Thyroid gland (tissue), 4 donors: ENCODE measurements at regions not wholly inside any gene's neighbourhood (a gene's known extent, or its start where the extent isn't known, plus 50 kb on each side); places are given as distances from the start of the nearest gene placed in this dataset.
"Not testable (repeated sequence)": the region's sequence is repeated elsewhere in the genome, so short reads cannot be mapped to it uniquely, and the experiment has no call there.

Experiments used
- DNase-seq, 2 donors: peaks; one replicate each; pipeline ENCODE4 v3.0.0-alpha.2; 2019
- H3K27ac ChIP-seq, 3 donors: fragments of 200-600 bp; sonication (generic); 1 replicate in 2 of 3; 2 replicates in 1 of 3; pipeline ENCODE4 v1.5.1; 2016 to 2019; ENCODE audit warnings: mild to moderate bottlenecking in 1 of 3, moderate library complexity in 1 of 3
- H3K27me3 ChIP-seq: fragments of 200-600 bp; sonication (generic); one replicate; pipeline ENCODE4 v1.5.1; 2019
- H3K36me3 ChIP-seq, 2 donors: fragments of 200-600 bp; sonication (generic); one replicate each; pipeline ENCODE4 v1.5.1; 2016 to 2019
- H3K4me1 ChIP-seq, 2 donors: fragments of 200-600 bp; sonication (generic); one replicate each; pipeline ENCODE4 v1.5.1; 2017 to 2019
- H3K4me3 ChIP-seq, 3 donors: fragments of 200-600 bp; sonication (generic); replicated peaks in 1 of 3; 1 replicate in 2 of 3; 2 replicates in 1 of 3; pipeline ENCODE4 v1.5.1; 2016; ENCODE audit warnings: mild to moderate bottlenecking in 1 of 3
- H3K9me3 ChIP-seq: fragments of 200-600 bp; sonication (generic); one replicate; pipeline ENCODE4 v1.5.1; 2017
- POLR2A ChIP-seq, 2 donors: fragments of 450-650 bp; IDR thresholded peaks; one replicate each; pipeline ENCODE4 v1.6.1; 2017; ENCODE audit warnings: antibody characterized with exemption in 2 of 2, mild to moderate bottlenecking in 2 of 2, moderate library complexity in 1 of 2
- WGBS, 2 donors: methylation state at CpG; one replicate each; pipeline ENCODE4 v1.1.5; 2017; 5-methylcytosine and 5-hydroxymethylcytosine counted together
- intact Hi-C: fragments of 100-400 bp; cut with DNase I; formaldehyde crosslinking; loops from one replicate; pipeline ENCODE4 v1.15.1; 2023
- TF ChIP-seq, protein P1 (sequence below), 6 experiments: fragments of 200-600 bp in 3 of 6; fragments of 450-650 bp in 3 of 6; sonication (generic) in 3 of 6; IDR thresholded peaks; one replicate each; pipeline ENCODE4 v1.5.1; 2016 to 2019; ENCODE audit warnings: antibody characterized with exemption in 6 of 6, mild to moderate bottlenecking in 2 of 6, inconsistent platforms in 1 of 6, moderate library complexity in 1 of 6

DNA sequence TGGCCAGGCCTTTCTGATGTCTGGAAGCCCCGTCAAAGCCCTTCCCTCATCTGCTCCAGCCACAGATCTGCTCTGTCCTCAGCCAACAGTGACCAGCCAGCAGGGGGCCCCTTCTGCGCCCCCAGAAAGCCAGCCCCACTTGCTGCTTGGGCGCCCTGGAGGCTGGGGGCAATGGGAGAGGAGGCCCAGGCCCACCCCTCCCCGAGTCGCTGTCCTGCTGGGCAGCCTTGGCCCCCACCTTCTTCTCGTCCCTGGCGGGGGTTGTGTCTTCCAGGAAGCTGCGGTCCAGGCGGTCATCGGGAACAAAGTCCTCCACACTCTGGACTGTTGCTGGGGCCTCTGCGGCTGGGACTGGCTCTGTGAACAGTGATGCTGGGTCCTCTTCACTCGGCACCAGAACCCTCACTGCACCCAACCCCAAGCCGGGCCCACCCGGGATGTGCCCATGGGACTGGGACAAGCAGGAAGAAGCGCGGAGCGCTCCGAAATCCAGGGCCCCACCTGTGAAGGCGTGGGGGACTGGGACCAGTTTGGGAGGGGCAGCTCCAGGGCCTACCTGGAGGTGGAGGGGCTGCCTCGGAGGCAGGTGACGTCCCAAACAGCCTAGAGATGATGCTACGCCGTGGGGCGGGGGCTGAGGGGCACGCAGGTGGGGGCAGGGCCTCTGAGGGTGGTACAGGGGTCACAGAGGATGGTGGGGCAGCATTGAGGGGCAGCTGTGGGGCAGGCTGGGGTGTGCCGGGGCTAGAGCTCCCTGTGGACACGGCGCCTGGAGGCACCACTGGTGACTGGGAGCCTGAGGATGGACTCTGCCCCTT is 257.6 kb downstream of the ANKRD30B start:
- no peak for TF ChIP-seq POLR2A (IDR thresholded peaks at IDR 0.05)
- TF ChIP-seq, protein P1, sequence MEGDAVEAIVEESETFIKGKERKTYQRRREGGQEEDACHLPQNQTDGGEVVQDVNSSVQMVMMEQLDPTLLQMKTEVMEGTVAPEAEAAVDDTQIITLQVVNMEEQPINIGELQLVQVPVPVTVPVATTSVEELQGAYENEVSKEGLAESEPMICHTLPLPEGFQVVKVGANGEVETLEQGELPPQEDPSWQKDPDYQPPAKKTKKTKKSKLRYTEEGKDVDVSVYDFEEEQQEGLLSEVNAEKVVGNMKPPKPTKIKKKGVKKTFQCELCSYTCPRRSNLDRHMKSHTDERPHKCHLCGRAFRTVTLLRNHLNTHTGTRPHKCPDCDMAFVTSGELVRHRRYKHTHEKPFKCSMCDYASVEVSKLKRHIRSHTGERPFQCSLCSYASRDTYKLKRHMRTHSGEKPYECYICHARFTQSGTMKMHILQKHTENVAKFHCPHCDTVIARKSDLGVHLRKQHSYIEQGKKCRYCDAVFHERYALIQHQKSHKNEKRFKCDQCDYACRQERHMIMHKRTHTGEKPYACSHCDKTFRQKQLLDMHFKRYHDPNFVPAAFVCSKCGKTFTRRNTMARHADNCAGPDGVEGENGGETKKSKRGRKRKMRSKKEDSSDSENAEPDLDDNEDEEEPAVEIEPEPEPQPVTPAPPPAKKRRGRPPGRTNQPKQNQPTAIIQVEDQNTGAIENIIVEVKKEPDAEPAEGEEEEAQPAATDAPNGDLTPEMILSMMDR (IDR thresholded peaks at IDR 0.05), result no peak
- no peak overlapping the region for H3K27ac ChIP-seq
- no peaks in the 10 kb centered on the region for H3K9me3 ChIP-seq
- H3K4me3 ChIP-seq, result no peak overlapping the region
- no peaks in the 10 kb centered on the region for H3K4me1 ChIP-seq
- H3K36me3 ChIP-seq, result no peaks in the 10 kb centered on the region
- no peaks in the 10 kb centered on the region for H3K27me3 ChIP-seq
- 84 to 91% methylated on average over 25 to 28 of the region's 28 CpGs for WGBS, 2 donors
- intact Hi-C loops, result no loop called here
- DNase-seq, result no peak

DNA sequence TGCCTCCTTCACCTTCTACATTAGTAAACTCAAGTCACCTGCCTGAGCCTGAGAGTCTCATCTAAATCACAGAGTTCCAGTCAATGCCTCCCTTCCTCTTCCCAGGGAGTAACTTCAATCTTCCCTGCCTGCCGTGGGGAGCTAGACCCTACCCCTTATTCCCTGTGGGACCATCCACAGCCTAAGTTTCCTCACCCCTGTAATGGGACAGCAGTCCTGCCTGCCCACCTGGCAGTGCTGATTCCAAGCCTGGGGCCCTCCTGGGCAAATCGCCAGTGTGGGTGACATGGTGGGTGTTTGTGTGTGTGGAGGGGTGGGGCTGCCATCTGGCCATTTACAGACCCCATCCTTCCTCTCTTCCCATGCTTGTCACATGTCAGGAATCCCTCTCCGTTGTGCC is 258.6 kb downstream of the ANKRD30B start:
- H3K4me1 ChIP-seq, H3K4me3 ChIP-seq, H3K9me3 ChIP-seq, intact Hi-C loops, H3K27ac ChIP-seq, H3K27me3 ChIP-seq, H3K36me3 ChIP-seq, DNase-seq: not testable (repeated sequence)
- WGBS, 2 donors, result 69 to 86% methylated on average over 3 of the region's 3 CpGs

DNA sequence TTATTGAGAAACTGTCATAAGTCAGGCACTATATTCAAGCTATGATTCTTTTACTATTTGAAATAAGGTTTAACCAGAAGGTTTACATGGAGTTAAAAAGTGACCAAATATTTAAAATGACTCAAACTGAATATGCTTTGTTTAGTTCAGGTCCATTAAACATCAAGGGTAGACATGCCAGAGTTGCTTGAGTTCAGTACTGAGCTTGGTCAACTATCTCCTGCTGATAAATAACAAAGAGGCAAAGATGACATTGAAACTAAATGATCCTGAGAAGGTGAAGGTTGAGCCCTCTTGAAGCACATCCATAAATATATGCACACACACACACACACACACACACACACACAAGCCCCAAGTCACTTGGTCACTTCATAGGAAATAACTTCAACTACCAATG is 278.1 kb downstream of the ANKRD30B start:
- H3K4me1 ChIP-seq, H3K36me3 ChIP-seq, H3K9me3 ChIP-seq, H3K4me3 ChIP-seq, H3K27me3 ChIP-seq, intact Hi-C loops, H3K27ac ChIP-seq, DNase-seq: not testable (repeated sequence)

DNA sequence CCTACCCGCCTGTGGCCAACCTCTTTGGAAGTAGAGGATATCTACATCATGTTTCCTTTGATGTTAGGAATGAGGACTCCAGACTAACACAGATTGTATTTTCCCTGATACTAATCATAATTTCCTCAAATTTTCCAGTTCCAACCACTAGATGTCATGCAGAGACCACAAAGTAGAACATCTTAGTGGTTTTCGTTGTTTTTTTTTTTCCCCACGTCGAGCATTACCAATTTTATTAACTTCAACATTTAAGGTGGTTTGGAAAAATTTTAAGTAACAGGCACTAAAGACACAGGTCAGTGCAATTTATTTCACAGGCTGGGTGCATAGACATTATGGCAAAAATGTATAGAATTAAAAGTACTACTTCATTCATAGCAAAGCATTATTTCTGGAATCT is 280.1 kb downstream of the ANKRD30B start:
- WGBS, 2 donors, result 9 to 11% methylated on average over 4 of the region's 4 CpGs
- H3K27ac ChIP-seq, H3K27me3 ChIP-seq, intact Hi-C loops, H3K36me3 ChIP-seq, DNase-seq, H3K9me3 ChIP-seq, H3K4me3 ChIP-seq, H3K4me1 ChIP-seq: not testable (repeated sequence)
- TF ChIP-seq, protein P1 (IDR thresholded peaks at IDR 0.05), result peak in 2 of 6 experiments; percentile 10 to 33

DNA sequence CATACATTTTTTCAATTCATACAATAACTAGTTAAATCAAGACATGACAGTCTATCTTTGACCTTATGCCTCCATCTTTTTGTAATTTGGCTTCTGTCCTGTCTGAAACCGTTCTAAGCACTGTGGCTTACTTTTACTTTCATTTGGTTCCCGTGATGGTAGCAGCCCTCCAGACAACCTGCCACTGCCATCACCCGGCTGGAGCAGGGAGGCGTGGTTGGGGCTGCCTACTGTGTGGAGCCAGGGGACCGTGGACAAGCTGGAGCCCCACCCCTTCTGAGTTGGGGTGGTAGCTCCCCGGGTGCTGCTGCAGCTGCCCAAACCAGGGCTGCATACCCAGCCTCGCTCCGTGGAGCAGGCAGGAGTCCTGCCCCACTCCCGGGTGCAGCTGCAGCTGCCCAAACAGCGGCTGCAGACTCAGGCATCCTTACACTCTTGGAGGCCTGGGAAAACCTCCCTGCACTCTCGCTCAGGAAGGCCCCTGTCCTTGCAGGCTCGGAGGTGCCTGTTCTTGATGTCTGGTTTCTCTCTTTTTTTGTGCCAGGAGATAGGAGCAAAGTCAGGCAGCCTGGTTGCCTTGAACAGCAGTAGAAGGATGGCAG is 312.4 kb downstream of the ANKRD30B start:
- intact Hi-C loops, H3K4me1 ChIP-seq, H3K36me3 ChIP-seq, H3K27me3 ChIP-seq, H3K9me3 ChIP-seq, DNase-seq, H3K4me3 ChIP-seq, H3K27ac ChIP-seq: not testable (repeated sequence)
- 56 to 77% methylated on average over 2 to 5 of the region's 12 CpGs for WGBS, 2 donors

DNA sequence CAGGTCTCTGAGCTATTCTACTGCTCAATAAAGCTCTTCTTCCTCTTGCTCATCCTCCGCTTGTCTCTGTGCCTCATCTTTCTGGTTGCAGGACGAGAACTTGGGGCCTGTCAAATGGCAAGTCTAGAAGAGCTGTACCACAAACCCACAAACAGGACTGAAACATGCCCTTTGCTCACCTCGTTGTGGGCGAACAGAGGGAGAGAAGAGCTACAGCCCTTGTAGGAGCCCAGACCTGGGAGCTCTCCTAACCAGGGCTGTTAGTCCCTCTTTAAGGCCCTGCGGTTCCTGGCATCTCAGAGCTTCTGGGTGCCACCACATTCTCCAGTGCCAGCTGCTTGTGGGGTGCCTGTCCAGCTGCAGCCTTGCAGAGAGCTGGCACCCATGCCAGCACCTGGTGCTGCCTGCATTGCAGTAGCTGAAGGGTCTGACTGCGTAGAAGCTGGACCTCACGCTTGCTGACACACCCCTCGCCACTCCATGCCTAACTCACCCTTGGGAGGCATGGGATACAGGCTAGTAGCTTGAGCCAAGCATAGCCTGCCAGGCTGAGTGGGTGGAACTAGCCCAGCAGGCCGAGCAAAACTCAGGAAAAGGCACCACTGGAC is 313.4 kb downstream of the ANKRD30B start:
- H3K27ac ChIP-seq, intact Hi-C loops, H3K4me3 ChIP-seq, H3K27me3 ChIP-seq, H3K9me3 ChIP-seq, H3K36me3 ChIP-seq, DNase-seq, H3K4me1 ChIP-seq: not testable (repeated sequence)
- WGBS, 2 donors, result 75 to 79% methylated on average over 8 to 9 of the region's 9 CpGs

DNA sequence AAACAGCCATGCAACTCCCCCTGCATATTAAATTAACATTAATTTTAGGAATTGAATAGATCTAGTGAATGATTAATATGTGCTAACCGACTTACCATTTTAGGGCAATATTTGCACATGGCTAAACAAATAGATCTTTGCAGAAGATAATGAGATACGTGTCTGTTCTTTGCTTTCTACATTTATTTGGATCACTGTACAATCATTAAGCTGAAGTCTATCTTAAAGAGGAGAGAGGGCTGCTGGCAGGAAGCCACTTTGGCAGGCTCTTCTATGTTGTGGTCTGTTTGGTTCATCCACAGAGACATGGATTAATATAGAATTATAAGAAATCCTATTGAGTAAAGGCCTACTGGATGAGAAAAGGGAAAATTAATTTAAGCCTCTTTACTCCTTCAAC is 318.5 kb downstream of the ANKRD30B start:
- H3K27ac ChIP-seq, intact Hi-C loops, H3K36me3 ChIP-seq, H3K4me1 ChIP-seq, DNase-seq, H3K9me3 ChIP-seq, H3K4me3 ChIP-seq, H3K27me3 ChIP-seq: not testable (repeated sequence)
- WGBS, 2 donors, result 63 to 65% methylated on average over 2 of the region's 2 CpGs

DNA sequence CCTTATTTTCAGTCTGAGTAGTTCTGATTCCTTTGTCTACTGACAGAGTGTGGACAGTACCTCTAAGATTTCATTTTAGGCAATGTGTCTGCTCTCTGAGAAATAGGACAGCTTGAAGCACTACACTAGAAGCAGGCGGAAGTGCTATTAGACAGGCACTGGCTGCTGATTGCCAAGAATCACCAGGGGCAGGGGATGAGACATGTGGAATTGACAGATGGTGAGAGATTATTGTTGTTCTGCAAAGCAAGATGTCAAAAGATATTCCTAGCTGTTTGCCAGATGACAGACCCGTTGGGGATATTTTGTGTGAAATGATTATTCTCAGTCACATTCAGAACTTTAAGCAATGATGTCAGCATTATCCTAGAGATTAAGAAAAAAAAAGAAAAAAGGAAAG is 323.3 kb downstream of the ANKRD30B start:
- intact Hi-C loops, DNase-seq, H3K27me3 ChIP-seq, H3K4me3 ChIP-seq, H3K36me3 ChIP-seq, H3K9me3 ChIP-seq, H3K4me1 ChIP-seq, H3K27ac ChIP-seq: not testable (repeated sequence)
- 82 to 86% methylated on average over 2 of the region's 2 CpGs for WGBS, 2 donors
